GM19025 (cell line): ENCODE measurements at regions not wholly inside any gene's neighbourhood (a gene's known extent, or its start where the extent isn't known, plus 50 kb on each side); places are given as distances from the start of the nearest gene placed in this dataset.
"Not testable (repeated sequence)": the region's sequence is repeated elsewhere in the genome, so short reads cannot be mapped to it uniquely, and the experiment has no call there.

ENCODE experiments used
- ATAC-seq: cut with Tn5 transposase; IDR thresholded peaks from one replicate; pipeline ENCODE4 v1.9.1; 2021; ENCODE audit warnings: mild to moderate bottlenecking, low read depth, moderate library complexity; ENCODE audit not compliant: unreplicated experiment

GRCh38 chr5:98319299-98320011 lies 454.0 kb upstream of the RGMB start:
- no peak for ATAC-seq

- ATAC-seq = no peak
These were observed 453.1 kb upstream of the RGMB start for GRCh38 chr5:98320343-98320742.

DNA sequence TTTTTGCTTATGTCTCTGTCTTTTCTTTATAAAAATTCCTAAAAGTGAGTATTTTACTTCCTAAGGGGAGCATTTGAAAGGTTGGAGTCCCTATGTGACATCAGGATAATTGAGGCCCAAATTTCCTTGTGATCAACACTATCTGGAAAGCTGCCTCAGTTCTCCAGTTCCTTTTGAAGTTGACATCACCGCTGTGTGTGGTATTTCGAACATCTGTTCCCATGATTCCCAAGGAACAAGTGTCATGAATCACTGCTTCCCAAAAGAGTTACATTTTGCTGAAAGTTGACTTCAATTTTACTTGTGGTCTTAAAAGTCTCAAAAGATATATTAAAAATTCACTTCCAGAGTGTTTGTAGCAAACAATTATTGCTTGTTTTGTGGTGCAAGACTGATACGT lies 452.1 kb upstream of the RGMB start:
- ATAC-seq = no peak

- ATAC-seq = not testable (repeated sequence)
These were observed 448.3 kb upstream of the RGMB start for GRCh38 chr5:98325187-98325586.

GRCh38 chr5:98328015-98328414 lies 445.4 kb upstream of the RGMB start:
- ATAC-seq = no peak

- no peak for ATAC-seq
These were observed 442.6 kb upstream of the RGMB start for GRCh38 chr5:98330871-98331270.

DNA sequence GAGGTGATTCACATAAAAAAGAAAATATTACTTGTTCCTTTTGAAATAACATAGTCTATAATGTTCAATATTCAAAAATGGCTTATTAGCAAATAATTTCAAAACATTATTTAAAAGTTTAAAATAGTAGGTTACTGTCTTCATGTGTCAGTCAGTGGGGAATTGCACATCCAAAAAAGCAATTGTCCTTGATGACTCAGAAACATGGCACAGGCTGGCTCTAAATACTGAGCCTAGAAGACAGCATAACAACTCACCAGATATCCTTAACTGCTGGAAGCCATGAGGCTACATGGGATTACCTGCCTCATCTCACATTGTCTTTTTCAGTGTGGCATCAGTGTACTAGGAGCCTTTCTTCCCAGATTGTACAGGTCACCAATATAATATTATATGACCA lies 439.5 kb upstream of the RGMB start:
- no peak for ATAC-seq

GRCh38 chr5:98334946-98335345 lies 438.5 kb upstream of the RGMB start:
- no peak for ATAC-seq

GRCh38 chr5:98339141-98339848 lies 434.2 kb upstream of the RGMB start:
- ATAC-seq = no peak

GRCh38 chr5:98341038-98342032 lies 432.1 kb upstream of the RGMB start:
- no peak for ATAC-seq

DNA sequence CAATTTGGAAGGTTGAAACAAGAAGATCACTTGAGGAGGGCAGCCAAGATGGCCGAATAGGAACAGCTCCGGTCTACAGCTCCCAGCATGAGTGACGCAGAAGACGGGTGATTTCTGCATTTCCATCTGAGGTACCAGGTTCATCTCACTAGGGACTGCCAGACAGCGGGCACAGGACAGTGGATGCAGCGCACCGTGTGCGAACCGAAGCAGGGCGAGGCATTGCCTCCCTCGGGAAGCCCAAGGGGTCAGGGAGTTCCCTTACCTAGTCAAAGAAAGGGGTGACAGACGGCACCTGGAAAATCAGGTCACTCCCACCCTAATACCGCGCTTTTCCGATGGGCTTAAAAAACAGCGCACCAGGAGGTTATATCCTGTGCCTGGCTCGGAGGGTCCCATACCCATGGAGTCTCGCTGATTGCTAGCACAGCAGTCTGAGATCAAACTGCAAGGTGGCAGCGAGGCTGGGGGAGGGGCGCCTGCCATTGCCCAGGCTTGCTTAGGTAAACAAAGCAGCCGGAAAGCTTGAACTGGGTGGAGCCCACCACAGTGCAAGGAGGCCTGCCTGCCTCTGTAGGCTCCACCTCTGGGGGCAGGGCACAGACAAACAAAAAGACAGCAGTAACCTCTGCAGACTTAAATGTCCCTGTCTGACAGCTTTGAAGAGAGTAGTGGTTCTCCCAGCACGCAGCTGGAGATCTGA lies 430.4 kb upstream of the RGMB start:
- ATAC-seq = not testable (repeated sequence)

DNA sequence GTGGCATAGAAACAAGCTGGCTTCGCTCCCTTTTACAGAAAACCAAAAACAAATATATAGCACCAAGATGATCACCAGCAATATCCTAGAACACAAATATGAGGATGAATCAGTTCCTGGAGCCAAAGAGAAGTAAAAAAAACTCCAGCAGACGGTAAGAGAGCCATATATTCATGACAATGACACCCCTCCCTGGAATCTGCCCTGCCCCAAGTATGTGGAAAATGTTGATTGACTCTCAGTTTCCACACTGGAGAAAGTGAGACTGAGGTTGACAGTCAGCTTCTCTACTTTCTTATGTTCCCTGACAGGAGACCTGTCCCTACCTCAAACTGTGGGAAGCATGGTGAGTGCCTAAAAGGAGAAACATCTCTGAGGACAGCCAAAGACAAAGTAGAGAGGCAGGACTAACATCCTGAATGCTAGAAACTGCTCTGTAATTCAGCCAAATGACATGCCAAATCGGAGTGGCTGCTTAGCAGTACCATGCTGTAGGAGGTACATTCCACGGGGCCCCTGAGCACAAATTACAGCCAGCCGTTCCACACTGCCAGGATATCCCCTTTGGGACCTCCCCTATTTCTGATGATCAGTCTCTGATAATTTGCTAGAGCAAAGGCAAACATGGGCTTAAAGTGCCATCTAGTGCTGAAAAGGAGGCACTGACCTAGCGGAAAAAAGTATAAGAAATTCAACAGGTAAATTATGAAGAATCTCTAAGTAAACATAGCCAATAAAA lies 424.0 kb upstream of the RGMB start:
- ATAC-seq = no peak

GRCh38 chr5:98349990-98350365 lies 423.5 kb upstream of the RGMB start:
- ATAC-seq = no peak

DNA sequence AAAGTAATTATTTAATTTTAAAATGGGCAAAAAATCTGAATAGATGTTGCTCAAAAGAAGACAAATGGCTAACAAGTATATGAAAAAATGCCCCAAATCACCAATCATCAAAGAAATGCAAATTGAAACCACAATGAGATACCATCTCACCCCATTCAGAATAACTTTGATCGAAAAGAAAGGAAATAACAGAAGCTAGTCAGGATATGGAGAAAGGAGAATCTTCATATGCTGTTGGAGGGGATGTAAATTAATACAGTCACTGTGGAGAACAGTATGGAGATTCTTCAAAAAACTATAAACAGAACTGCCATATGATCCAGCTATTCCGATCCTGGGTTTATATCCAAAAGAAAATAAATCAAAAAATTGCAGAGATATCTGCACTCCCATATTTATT lies 418.5 kb upstream of the RGMB start:
- ATAC-seq = no peak

- no peak for ATAC-seq
These were observed 412.9 kb upstream of the RGMB start for GRCh38 chr5:98360548-98360947.

DNA sequence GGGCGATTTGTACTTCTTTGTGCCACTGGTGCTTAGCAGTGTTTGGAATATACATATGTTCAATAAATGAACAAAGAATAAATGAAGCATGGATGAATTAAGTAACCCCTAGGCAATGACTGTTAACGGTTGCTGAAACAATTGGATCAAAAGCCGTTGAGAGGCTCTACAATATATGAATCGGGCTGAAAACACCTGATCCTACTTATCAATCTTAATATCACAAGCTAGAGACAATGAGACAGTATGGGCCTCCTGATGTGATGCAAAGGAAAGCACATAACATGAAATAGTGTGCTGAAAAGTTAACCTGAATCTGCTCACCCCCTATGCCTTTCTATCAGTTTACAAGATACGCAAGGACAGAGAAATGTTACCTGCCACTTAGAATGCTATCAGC lies 410.3 kb upstream of the RGMB start:
- ATAC-seq = no peak

- ATAC-seq = no peak
These were observed 408.9 kb upstream of the RGMB start for GRCh38 chr5:98364549-98364948.

GRCh38 chr5:98365126-98365525 lies 408.3 kb upstream of the RGMB start:
- ATAC-seq = no peak

- no peak for ATAC-seq
These were observed 405.3 kb upstream of the RGMB start for GRCh38 chr5:98368141-98368540.

DNA sequence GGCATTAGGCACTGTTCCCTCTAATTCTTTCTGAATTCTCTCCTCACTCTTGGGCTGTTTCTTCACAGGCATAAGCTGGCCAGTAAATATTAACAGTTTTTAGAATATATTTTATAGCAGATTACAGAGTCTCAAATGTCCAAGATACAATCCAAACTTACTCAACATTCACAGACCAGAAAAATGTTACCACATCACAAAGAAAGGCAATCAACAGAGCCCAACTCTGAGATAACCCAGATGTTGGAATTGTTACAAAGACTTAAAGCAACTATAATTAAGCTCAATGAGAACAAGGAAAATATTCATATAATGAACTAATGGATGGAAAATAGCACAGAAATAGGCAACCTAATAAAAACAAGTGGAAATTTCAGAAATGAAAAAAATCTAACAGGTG lies 401.1 kb upstream of the RGMB start:
- ATAC-seq = no peak
